Upper lobe of right lung (tissue), 1 donor: ENCODE measurements at regions not wholly inside any gene's neighbourhood (a gene's known extent, or its start where the extent isn't known, plus 50 kb on each side); places are given as distances from the start of the nearest gene placed in this dataset.

Experiments used
- ATAC-seq: fragments of 200-7000 bp; cut with Tn5 transposase; one replicate; pipeline ENCODE4 v1.9.1; 2020; ENCODE audit warnings: mild to moderate bottlenecking, moderate library complexity
- DNase-seq: peaks from one replicate; pipeline ENCODE4 v3.0.0-alpha.2; 2020
- H3K27ac ChIP-seq: fragments of 200-600 bp; one replicate; pipeline ENCODE4 v1.8.0; 2022
- H3K27me3 ChIP-seq: fragments of 200-600 bp; one replicate; pipeline ENCODE4 v1.8.0; 2022; ENCODE audit warnings: mild to moderate bottlenecking
- H3K36me3 ChIP-seq: fragments of 200-600 bp; one replicate; pipeline ENCODE4 v1.8.0; 2022
- H3K4me1 ChIP-seq: fragments of 200-600 bp; one replicate; pipeline ENCODE4 v1.8.0; 2022
- H3K4me3 ChIP-seq: fragments of 200-600 bp; one replicate; pipeline ENCODE4 v1.8.0; 2022; ENCODE audit warnings: mild to moderate bottlenecking
- H3K9me3 ChIP-seq: fragments of 200-600 bp; one replicate; pipeline ENCODE4 v1.8.0; 2022
- CTCF ChIP-seq: fragments of 200-600 bp; IDR thresholded peaks from one replicate; pipeline ENCODE4 v1.8.0; 2022; ENCODE audit warnings: antibody characterized with exemption
- intact Hi-C: fragments of 100-400 bp; cut with DNase I; formaldehyde crosslinking; loops from one replicate; pipeline ENCODE4 v1.11.0; 2022
- donor health status: DM: no; HTN: yes; CAD: no; lungs with severe emphysema.

GRCh38 chr5:33235304-33235703 is 205.5 kb upstream of the TARS1 start:
- H3K4me1 ChIP-seq: no peaks in the 10 kb centered on the region
- ATAC-seq: no peak

GRCh38 chr5:33235824-33236223 is 204.9 kb upstream of the TARS1 start:
- no peak overlapping the region for H3K4me3 ChIP-seq
- ATAC-seq: no peak
- H3K4me1 ChIP-seq: no peaks in the 10 kb centered on the region
- no peak for TF ChIP-seq CTCF
- H3K36me3 ChIP-seq: no peaks in the 10 kb centered on the region
- H3K27ac ChIP-seq: no peak overlapping the region
- H3K9me3 ChIP-seq: no peaks in the 10 kb centered on the region
- intact Hi-C loops: no loop called here
- no peak for DNase-seq
- no peaks in the 10 kb centered on the region for H3K27me3 ChIP-seq

More at GRCh38 chr5:33235304-33235703, 205.5 kb upstream of the TARS1 start:
- Histone ChIP-seq H3K27me3 (no peaks in the 10 kb centered on the region), H3K9me3 (no peaks in the 10 kb centered on the region), H3K27ac (no peak overlapping the region), H3K4me3 (no peak overlapping the region), H3K36me3 (no peaks in the 10 kb centered on the region)
- no peak for DNase-seq
- intact Hi-C loops: no loop called here
- no peak for TF ChIP-seq CTCF

GRCh38 chr5:33237471-33237870 is 203.3 kb upstream of the TARS1 start:
- no peaks in the 10 kb centered on the region for H3K9me3 ChIP-seq
- ATAC-seq (no peak), DNase-seq (no peak)
- no peaks in the 10 kb centered on the region for H3K27me3 ChIP-seq
- no peak overlapping the region for H3K4me3 ChIP-seq
- TF ChIP-seq CTCF: no peak
- no peaks in the 10 kb centered on the region for H3K36me3 ChIP-seq
- H3K4me1 ChIP-seq: peaks cover 9% of the 10 kb centered on the region
- H3K27ac ChIP-seq: no peak overlapping the region
- intact Hi-C loops: no loop called here

DNA sequence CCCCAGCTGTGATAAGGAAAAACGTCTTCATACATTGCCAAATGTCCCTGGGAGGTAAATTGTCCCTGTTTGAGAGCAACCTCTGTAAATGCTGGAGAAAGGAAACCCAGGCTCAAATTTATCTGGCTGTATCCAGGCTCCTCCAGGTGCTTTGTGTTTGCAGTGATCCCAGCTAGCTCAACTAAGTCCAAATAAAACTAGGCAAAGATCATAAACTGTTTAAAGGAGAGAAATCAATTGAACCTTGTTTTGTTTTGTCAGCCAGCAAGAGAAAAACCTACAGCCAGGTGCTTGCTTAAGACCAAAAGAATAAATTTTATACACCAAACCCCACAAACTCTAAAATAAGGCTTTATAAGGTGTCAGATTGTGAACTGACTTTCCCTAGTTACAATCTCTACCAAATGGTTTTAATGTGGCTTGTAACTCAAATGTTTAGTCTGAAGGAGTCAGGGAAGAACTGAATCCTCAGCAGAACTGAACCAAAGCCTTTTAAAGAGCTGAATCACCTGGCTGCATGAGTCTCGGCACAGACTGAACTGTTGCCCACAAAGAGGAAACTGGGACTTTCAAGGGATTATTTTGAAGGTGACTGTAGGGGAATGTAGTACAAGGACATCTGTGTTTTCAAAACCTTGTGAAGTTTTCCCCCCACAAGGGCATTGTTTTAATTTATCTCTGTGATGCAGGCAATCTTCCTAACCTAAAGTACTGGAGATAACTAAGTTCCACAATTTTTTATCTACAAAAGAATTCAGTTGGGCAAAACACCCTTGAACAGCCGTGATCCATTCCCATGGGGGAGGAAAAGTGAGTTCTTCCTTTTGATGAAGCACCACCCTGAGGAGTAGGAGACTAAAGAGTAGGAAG is 201.7 kb upstream of the TARS1 start:
- no peak for TF ChIP-seq CTCF
- DNase-seq (no peak), ATAC-seq (no peak)
- H3K27me3 ChIP-seq: no peaks in the 10 kb centered on the region
- peaks cover 9% of the 10 kb centered on the region for H3K4me1 ChIP-seq
- H3K27ac ChIP-seq: no peak overlapping the region
- no peaks in the 10 kb centered on the region for H3K36me3 ChIP-seq
- H3K9me3 ChIP-seq: no peaks in the 10 kb centered on the region
- no peak overlapping the region for H3K4me3 ChIP-seq
- intact Hi-C loops: no loop called here

DNA sequence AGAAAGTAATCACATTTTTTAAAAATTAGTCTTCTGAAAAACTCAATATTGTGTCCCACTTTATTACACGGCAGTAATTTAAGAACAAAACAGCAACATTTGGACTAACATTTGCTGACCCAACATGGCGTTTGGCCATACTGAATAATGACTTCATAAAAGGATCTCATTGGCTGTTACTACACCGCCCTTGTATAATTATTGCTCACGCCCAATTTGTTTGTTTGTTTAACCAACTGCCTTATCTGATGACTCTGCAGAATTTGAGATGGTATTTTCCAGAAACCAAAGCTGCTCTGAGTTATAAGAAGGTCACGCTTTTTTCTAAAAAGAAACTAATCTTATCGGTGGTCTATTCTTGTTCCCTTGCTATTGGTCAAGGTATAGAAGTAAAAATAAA is 200.2 kb upstream of the TARS1 start:
- H3K36me3 ChIP-seq: no peaks in the 10 kb centered on the region
- no peak overlapping the region for H3K27ac ChIP-seq
- no peak for TF ChIP-seq CTCF
- DNase-seq (no peak), ATAC-seq (no peak)
- H3K4me1 ChIP-seq: peaks cover 9% of the 10 kb centered on the region
- no peak overlapping the region for H3K4me3 ChIP-seq
- intact Hi-C loops: no loop called here
- H3K9me3 ChIP-seq: no peaks in the 10 kb centered on the region
- H3K27me3 ChIP-seq: no peaks in the 10 kb centered on the region
